Muscle layer of duodenum (tissue), 2 donors: ENCODE measurements at regions not wholly inside any gene's neighbourhood (a gene's known extent, or its start where the extent isn't known, plus 50 kb on each side); places are given as distances from the start of the nearest gene placed in this dataset.

Experiments used
- H3K27ac ChIP-seq: one replicate; pipeline ENCODE4 v1.7.0; 2013; ENCODE audit warnings: mild to moderate bottlenecking, low read length
- H3K27me3 ChIP-seq: one replicate; pipeline ENCODE4 v1.7.0; 2013; ENCODE audit warnings: low read depth, mild to moderate bottlenecking, control low read depth, low read length
- H3K36me3 ChIP-seq, 2 donors: one replicate each; pipeline ENCODE4 v1.7.0; 2013; ENCODE audit warnings: low read length in 2 of 2, control low read depth in 1 of 2, mild to moderate bottlenecking in 1 of 2; ENCODE audit not compliant: insufficient read depth in 2 of 2, control insufficient read depth in 1 of 2
- H3K4me1 ChIP-seq, 2 donors: one replicate each; pipeline ENCODE4 v1.7.0; 2013; ENCODE audit warnings: low read length in 2 of 2, mild to moderate bottlenecking in 2 of 2, control low read depth in 1 of 2, moderate library complexity in 1 of 2; ENCODE audit not compliant: insufficient read depth in 2 of 2, control insufficient read depth in 1 of 2
- H3K4me3 ChIP-seq, 2 donors: one replicate each; pipeline ENCODE4 v1.7.0; 2013; ENCODE audit warnings: low read length in 2 of 2, low read depth in 1 of 2, mild to moderate bottlenecking in 1 of 2
- H3K9me3 ChIP-seq, 2 donors: one replicate each; pipeline ENCODE4 v1.7.0; 2013; ENCODE audit warnings: low read length in 2 of 2, control low read depth in 1 of 2, mild to moderate bottlenecking in 1 of 2; ENCODE audit not compliant: control insufficient read depth in 1 of 2
- donor health status: healthy.

GRCh38 chr2:795531-796041, 118.4 kb upstream of the TMEM18 start:
- H3K4me3 ChIP-seq = no peak overlapping the region
- no peak overlapping the region for H3K27ac ChIP-seq
- H3K9me3 ChIP-seq = no peaks in the 10 kb centered on the region
- H3K27me3 ChIP-seq = no peaks in the 10 kb centered on the region
- H3K4me1 ChIP-seq = no peaks in the 10 kb centered on the region
- no peaks in the 10 kb centered on the region for H3K36me3 ChIP-seq

DNA sequence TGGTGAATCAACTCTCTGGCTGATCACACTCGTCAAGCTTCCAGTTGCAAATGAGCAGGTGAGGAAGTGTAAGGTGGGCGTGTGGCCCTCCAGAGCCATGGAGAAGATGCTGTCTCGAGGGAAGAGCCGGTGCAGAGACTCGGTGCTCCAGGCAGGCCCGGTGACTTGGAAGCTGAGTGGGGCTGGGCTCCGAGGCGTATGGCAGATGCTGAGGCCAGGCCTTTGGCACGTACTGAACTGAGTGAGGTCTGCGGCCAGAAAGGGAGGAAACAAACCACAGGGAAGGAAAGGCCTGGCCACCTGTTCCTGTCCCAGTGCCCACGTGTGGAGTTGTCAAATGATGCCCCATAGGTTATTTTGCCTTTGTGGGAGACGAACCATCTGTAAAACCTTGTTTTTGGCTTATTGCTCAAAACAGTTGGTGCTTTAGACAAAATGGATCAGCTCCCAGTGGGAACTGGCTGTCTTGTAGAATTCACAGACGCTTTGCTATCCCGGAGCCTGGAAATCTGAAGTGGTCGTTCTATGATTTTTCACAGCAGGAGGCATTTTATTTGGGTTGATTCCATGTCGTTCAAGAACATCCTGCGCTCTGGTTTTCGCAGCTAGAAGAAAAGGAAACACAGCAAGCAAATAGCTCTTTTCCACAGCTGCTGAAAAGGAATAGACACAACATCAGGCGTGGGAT, 117.5 kb upstream of the TMEM18 start:
- Histone ChIP-seq H3K27me3 (no peaks in the 10 kb centered on the region), H3K4me3 (no peak overlapping the region), H3K4me1 (no peaks in the 10 kb centered on the region), H3K27ac (no peak overlapping the region), H3K36me3 (no peaks in the 10 kb centered on the region), H3K9me3 (no peaks in the 10 kb centered on the region)

DNA sequence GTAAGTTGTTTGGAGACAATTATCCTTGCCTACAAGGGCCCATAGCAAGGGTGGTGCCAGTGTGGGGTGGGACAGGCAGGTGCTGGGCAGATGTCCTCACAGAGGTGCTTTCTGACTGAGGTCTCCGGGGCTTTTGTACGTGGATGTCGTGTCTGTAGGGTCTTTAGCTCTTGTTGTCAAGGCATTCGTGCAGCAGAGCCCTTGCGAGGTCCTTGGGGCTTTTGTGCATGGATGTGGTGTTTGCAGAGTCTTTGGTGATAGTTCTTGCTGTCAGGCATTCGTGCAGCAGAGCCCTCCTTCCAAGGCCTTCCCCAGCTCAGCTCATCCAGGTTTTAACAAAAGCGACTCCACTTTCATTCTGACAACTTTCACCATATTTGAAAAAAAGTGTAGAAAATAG, 116.0 kb upstream of the TMEM18 start:
- H3K36me3 ChIP-seq = no peaks in the 10 kb centered on the region
- H3K9me3 ChIP-seq = no peaks in the 10 kb centered on the region
- H3K4me3 ChIP-seq = no peak overlapping the region
- no peak overlapping the region for H3K27ac ChIP-seq
- H3K27me3 ChIP-seq = no peaks in the 10 kb centered on the region
- no peaks in the 10 kb centered on the region for H3K4me1 ChIP-seq

- H3K36me3 ChIP-seq = no peaks in the 10 kb centered on the region
- H3K27me3 ChIP-seq = no peaks in the 10 kb centered on the region
- no peaks in the 10 kb centered on the region for H3K9me3 ChIP-seq
- no peak overlapping the region for H3K27ac ChIP-seq
- H3K4me3 ChIP-seq = no peak overlapping the region
- no peaks in the 10 kb centered on the region for H3K4me1 ChIP-seq
These were observed 115.5 kb upstream of the TMEM18 start for GRCh38 chr2:792687-793086.

GRCh38 chr2:790634-791245, 113.5 kb upstream of the TMEM18 start:
- no peaks in the 10 kb centered on the region for H3K27me3 ChIP-seq
- H3K9me3 ChIP-seq = no peaks in the 10 kb centered on the region
- no peak overlapping the region for H3K4me3 ChIP-seq
- no peaks in the 10 kb centered on the region for H3K4me1 ChIP-seq
- no peaks in the 10 kb centered on the region for H3K36me3 ChIP-seq
- H3K27ac ChIP-seq = no peak overlapping the region

- no peaks in the 10 kb centered on the region for H3K9me3 ChIP-seq
- no peaks in the 10 kb centered on the region for H3K4me1 ChIP-seq
- no peak overlapping the region for H3K27ac ChIP-seq
- no peaks in the 10 kb centered on the region for H3K27me3 ChIP-seq
- H3K36me3 ChIP-seq = no peaks in the 10 kb centered on the region
- no peak overlapping the region for H3K4me3 ChIP-seq
These were observed 112.9 kb upstream of the TMEM18 start for GRCh38 chr2:790081-790480.

GRCh38 chr2:789529-789928, 112.3 kb upstream of the TMEM18 start:
- no peak overlapping the region for H3K4me3 ChIP-seq
- no peaks in the 10 kb centered on the region for H3K27me3 ChIP-seq
- no peak overlapping the region for H3K27ac ChIP-seq
- no peaks in the 10 kb centered on the region for H3K36me3 ChIP-seq
- H3K9me3 ChIP-seq = no peaks in the 10 kb centered on the region
- H3K4me1 ChIP-seq = no peaks in the 10 kb centered on the region

GRCh38 chr2:788227-789032, 111.2 kb upstream of the TMEM18 start:
- Histone ChIP-seq H3K4me1 (no peaks in the 10 kb centered on the region), H3K27me3 (no peaks in the 10 kb centered on the region), H3K9me3 (no peaks in the 10 kb centered on the region), H3K4me3 (no peak overlapping the region), H3K27ac (no peak overlapping the region), H3K36me3 (no peaks in the 10 kb centered on the region)

GRCh38 chr2:784753-785152, 107.5 kb upstream of the TMEM18 start:
- Histone ChIP-seq H3K36me3 (no peaks in the 10 kb centered on the region), H3K27ac (no peak overlapping the region), H3K9me3 (no peaks in the 10 kb centered on the region), H3K4me3 (no peak overlapping the region), H3K4me1 (no peaks in the 10 kb centered on the region), H3K27me3 (no peaks in the 10 kb centered on the region)

- Histone ChIP-seq H3K36me3 (no peaks in the 10 kb centered on the region), H3K4me1 (no peaks in the 10 kb centered on the region), H3K27ac (no peak overlapping the region), H3K4me3 (no peak overlapping the region), H3K27me3 (no peaks in the 10 kb centered on the region), H3K9me3 (no peaks in the 10 kb centered on the region)
These were observed 103.4 kb upstream of the TMEM18 start for GRCh38 chr2:780581-780980.

DNA sequence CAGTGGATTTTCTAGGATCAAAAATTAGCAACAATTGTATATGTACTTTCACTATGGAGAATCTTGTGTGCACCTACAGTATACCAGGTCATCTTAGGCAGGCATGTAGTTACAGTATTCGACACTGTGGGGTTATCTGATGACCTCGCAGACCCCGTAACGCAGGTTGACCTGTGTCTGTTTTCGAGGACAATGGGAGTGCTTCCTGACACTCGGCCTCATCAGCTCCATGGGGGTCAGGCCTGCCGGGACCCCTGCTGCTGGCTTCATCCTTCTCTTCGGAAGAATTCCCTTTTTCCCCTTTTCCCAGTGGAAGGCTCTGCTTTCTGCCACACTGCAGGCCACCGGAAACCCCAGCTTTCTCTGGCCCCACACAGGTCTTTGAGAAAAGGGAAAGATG, 102.8 kb upstream of the TMEM18 start:
- Histone ChIP-seq H3K9me3 (no peaks in the 10 kb centered on the region), H3K4me1 (no peaks in the 10 kb centered on the region), H3K36me3 (no peaks in the 10 kb centered on the region), H3K27ac (no peak overlapping the region), H3K4me3 (no peak overlapping the region), H3K27me3 (no peaks in the 10 kb centered on the region)
